Psoas muscle (tissue), 7 donors: ENCODE measurements at regions not wholly inside any gene's neighbourhood (a gene's known extent, or its start where the extent isn't known, plus 50 kb on each side); places are given as distances from the start of the nearest gene placed in this dataset.

ENCODE experiments used
- ATAC-seq, 4 donors: fragments of 200-7000 bp; cut with Tn5 transposase; one replicate each; pipeline ENCODE4 v1.9.1; 2020; ENCODE audit warnings: moderate library complexity in 3 of 4, mild to moderate bottlenecking in 2 of 4
- DNase-seq, 2 donors: peaks; one replicate each; pipeline ENCODE4 v3.0.0-alpha.2; 2020
- H3K27ac ChIP-seq: fragments of 200-600 bp; one replicate; pipeline ENCODE4 v1.8.0; 2022
- H3K27me3 ChIP-seq, 3 donors: fragments of 200-600 bp in 1 of 3; one replicate each; pipeline versions ENCODE4 v1.6.1 to v1.8.0; 2013 to 2022; ENCODE audit warnings: low read length in 2 of 3, mild to moderate bottlenecking in 2 of 3, moderate library complexity in 1 of 3; ENCODE audit not compliant: insufficient read depth in 3 of 3
- H3K36me3 ChIP-seq, 2 donors: fragments of 200-600 bp in 1 of 2; one replicate each; pipeline versions ENCODE4 v1.6.1 to v1.8.0; 2013 to 2022; ENCODE audit warnings: low read depth in 1 of 2, mild to moderate bottlenecking in 1 of 2, moderate library complexity in 1 of 2; ENCODE audit not compliant: insufficient read depth in 1 of 2
- H3K4me1 ChIP-seq: fragments of 200-600 bp; one replicate; pipeline ENCODE4 v1.8.0; 2022
- H3K4me3 ChIP-seq: fragments of 200-600 bp; one replicate; pipeline ENCODE4 v1.8.0; 2022; ENCODE audit warnings: mild to moderate bottlenecking
- H3K9me3 ChIP-seq: fragments of 200-600 bp; one replicate; pipeline ENCODE4 v1.8.0; 2022
- WGBS, 3 donors: extraction: QIAGEN DNeasy Blood & Tissue Kit; methylation state at CpG; one replicate each; pipeline versions ENCODE4 v1.1.6 to v1.1.7; 2013; 5-methylcytosine and 5-hydroxymethylcytosine counted together
- intact Hi-C, 2 donors: fragments of 100-400 bp; cut with DNase I; formaldehyde crosslinking; loops; one replicate each; pipeline versions ENCODE4 v1.11.0 to v1.14.2; 2022
- TF ChIP-seq, protein P1 (sequence below): fragments of 200-600 bp; IDR thresholded peaks from one replicate; pipeline ENCODE4 v1.8.0; 2022; ENCODE audit warnings: antibody characterized with exemption
- donor health status: healthy with polysubstance abuse.
- donor health status: DM: no; HTN: no; CAD: no; lungs with moderate emphysema.
- donor health status: Bipolar disorder and iron deficiency.
- donor health status: healthy.
- donor health status: DM: yes; HTN: yes; CAD: no.
- donor health status: DM: no; HTN: no; CAD: no.
- donor health status: DM: yes; HTN: yes; CAD: no.

DNA sequence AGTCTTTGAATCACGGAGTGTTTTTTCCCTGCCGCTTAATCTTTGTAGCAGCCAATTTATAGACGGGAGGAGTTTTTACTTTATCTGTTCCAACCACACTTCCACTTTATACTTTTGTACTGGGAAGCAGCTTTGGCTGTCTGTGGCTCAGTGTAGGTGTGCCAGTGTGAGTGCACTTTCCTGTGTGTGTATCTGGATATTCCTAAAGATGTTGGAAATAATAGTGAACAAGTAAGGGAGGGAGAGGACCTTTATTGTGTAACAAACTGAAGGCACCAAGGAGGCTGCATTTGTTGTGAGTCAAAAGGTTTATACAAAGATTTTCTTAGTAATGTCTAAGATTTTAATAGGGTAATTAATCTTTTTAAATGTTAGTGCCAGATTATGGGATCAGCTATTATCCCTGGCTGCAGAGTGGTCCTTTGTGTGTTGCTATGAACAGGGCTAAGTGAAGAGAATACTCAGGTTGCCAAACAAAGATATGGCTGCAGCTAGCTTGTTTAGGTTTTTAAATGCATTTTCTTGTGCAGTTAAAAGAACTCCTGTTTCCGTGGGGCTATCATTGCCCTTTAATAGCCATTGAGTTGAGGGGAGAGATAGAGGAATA, 226.3 kb downstream of the RNF144B start:
- Histone ChIP-seq H3K27me3 (peaks cover 0 to 2% (median 0%) of the 10 kb centered on the region in 3 donors), H3K27ac (no peak overlapping the region), H3K4me1 (no peaks in the 10 kb centered on the region), H3K9me3 (no peaks in the 10 kb centered on the region), H3K4me3 (no peak overlapping the region), H3K36me3 (no peaks in the 10 kb centered on the region)
- no peak for DNase-seq
- intact Hi-C loops, result no loop called here
- TF ChIP-seq, protein P1, sequence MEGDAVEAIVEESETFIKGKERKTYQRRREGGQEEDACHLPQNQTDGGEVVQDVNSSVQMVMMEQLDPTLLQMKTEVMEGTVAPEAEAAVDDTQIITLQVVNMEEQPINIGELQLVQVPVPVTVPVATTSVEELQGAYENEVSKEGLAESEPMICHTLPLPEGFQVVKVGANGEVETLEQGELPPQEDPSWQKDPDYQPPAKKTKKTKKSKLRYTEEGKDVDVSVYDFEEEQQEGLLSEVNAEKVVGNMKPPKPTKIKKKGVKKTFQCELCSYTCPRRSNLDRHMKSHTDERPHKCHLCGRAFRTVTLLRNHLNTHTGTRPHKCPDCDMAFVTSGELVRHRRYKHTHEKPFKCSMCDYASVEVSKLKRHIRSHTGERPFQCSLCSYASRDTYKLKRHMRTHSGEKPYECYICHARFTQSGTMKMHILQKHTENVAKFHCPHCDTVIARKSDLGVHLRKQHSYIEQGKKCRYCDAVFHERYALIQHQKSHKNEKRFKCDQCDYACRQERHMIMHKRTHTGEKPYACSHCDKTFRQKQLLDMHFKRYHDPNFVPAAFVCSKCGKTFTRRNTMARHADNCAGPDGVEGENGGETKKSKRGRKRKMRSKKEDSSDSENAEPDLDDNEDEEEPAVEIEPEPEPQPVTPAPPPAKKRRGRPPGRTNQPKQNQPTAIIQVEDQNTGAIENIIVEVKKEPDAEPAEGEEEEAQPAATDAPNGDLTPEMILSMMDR, result no peak
- WGBS, 3 donors, result 59 to 67% (median 64%) methylated on average over 4 of the region's 4 CpGs
- no peak for ATAC-seq

DNA sequence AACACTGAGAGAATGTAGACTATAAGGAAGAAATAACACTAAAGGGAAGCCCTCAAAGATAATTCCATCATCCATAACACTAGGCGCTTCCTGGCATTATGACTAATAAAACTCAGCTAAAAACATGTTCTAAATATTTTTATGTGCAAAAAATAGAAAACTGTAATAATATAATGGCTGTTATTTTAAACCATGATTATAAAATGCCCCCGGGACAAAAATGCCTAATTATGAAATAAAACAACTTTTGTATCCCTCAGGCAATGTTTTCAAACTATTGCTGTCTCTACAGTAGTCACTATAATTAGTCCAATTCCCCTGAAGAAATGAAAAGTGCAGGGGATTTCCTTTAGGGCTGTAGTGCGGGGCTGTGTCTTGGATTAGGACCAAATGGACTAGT, 242.4 kb downstream of the RNF144B start:
- no peaks in the 10 kb centered on the region for H3K9me3 ChIP-seq
- no peak for DNase-seq
- ATAC-seq, result no peak
- H3K4me3 ChIP-seq, result no peak overlapping the region
- no peaks in the 10 kb centered on the region for H3K27me3 ChIP-seq
- H3K36me3 ChIP-seq, result no peaks in the 10 kb centered on the region
- TF ChIP-seq, protein P1, result no peak
- no peaks in the 10 kb centered on the region for H3K4me1 ChIP-seq
- 55 to 67% (median 57%) methylated on average over 3 of the region's 3 CpGs for WGBS, 3 donors
- H3K27ac ChIP-seq, result no peak overlapping the region
- intact Hi-C loops, result no loop called here

DNA sequence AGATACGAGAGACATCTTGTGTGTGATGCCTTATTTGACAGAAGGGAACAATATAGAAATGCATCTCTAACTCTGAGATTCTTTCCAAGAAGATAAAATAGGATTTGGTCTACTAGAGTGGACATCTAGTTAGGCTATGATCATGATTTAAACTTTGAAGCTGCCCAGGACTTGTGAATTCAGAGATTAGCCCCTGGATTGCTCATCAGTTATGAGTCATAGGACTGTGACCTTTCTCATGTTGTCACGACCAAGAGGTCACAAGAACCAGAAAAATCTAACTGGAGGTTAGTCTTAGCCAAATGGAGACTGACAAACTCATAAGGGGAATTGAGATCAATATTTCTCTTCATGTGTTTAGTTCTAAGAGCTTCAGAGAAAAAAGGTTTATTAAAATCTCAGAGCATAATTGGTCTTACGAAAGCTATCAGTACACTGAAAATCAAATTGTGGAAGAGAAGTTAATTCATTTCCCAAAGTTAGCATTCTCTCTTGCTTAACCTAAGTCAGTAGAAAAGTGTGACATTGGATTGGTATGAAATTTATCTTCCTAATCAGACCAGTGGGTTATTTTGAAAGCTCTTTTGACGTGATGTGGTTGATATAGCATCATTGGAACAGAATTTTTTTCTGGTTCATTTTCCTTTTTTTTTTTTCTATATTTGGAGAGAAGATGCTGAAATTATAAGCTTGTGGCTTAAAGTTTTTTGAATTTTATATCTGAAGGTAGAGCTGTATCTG, 245.7 kb downstream of the RNF144B start:
- H3K27ac ChIP-seq, result no peak overlapping the region
- no peaks in the 10 kb centered on the region for H3K9me3 ChIP-seq
- 57 to 62% (median 59%) methylated on average over 4 of the region's 4 CpGs for WGBS, 3 donors
- no peaks in the 10 kb centered on the region for H3K4me1 ChIP-seq
- H3K4me3 ChIP-seq, result no peak overlapping the region
- peaks cover 0 to 3% (median 0%) of the 10 kb centered on the region in 3 donors for H3K27me3 ChIP-seq
- DNase-seq (no peak), ATAC-seq (no peak)
- no peaks in the 10 kb centered on the region for H3K36me3 ChIP-seq
- TF ChIP-seq, protein P1, result no peak
- intact Hi-C loops, result no loop called here

DNA sequence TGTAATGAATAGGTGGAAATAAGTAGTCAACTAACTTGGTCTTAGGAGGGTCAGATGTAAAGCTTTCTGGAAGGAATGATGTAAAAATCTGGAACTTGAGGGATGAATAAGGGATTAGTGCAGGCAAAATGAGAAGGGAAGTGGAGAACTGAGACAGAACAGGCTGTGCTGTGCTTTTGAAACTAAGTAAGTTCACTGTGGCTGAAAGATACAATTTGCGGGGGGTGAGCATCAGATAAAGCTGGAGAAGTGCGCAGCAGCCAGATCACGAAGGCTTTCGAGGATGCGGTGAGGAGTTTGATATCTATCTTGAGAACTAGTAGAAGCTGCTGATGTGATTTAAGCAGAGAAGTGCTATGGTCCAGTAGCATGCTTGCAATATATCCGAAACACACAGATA, 247.8 kb downstream of the RNF144B start:
- ATAC-seq, result no peak
- intact Hi-C loops, result no loop called here
- 88 to 90% (median 90%) methylated on average over 6 of the region's 6 CpGs for WGBS, 3 donors

More for the DNA sequence above, 247.8 kb downstream of the RNF144B start:
- peaks cover 0 to 6% (median 0%) of the 10 kb centered on the region in 3 donors for H3K27me3 ChIP-seq
- DNase-seq, result no peak
- TF ChIP-seq, protein P1, result no peak
- H3K4me3 ChIP-seq, result no peak overlapping the region
- H3K27ac ChIP-seq, result no peak overlapping the region
- H3K9me3 ChIP-seq, result no peaks in the 10 kb centered on the region
- H3K36me3 ChIP-seq, result no peaks in the 10 kb centered on the region
- no peaks in the 10 kb centered on the region for H3K4me1 ChIP-seq
